Fibroblast of lung (primary cell): ENCODE measurements at regions not wholly inside any gene's neighbourhood (a gene's known extent, or its start where the extent isn't known, plus 50 kb on each side); places are given as distances from the start of the nearest gene placed in this dataset.
A peak's percentile ranks its signal among the peaks of the same experiment; 100 is the strongest.

ENCODE experiments used
- DNase-seq, 2 donors: peaks; one replicate each; pipeline versions ENCODE4 v3.0.0 to v3.0.0-alpha.2; 2010; ENCODE audit warnings: low read depth in 2 of 2
- H2AFZ ChIP-seq: 2 replicates; pipeline ENCODE4 v1.5.1; 2012; ENCODE audit warnings: low read length, control low read depth, inconsistent platforms
- H3K27ac ChIP-seq: 2 replicates; pipeline ENCODE4 v1.5.1; 2011; ENCODE audit warnings: low read length, control low read depth; ENCODE audit not compliant: insufficient read depth
- H3K27me3 ChIP-seq: 2 replicates; pipeline ENCODE4 v1.5.1; 2011; ENCODE audit warnings: mild to moderate bottlenecking, low read length; ENCODE audit not compliant: control insufficient read depth, insufficient read depth
- H3K36me3 ChIP-seq: 2 replicates; pipeline ENCODE4 v1.5.1; 2011; ENCODE audit warnings: low read length; ENCODE audit not compliant: control insufficient read depth, insufficient read depth
- H3K4me1 ChIP-seq: 2 replicates; pipeline ENCODE4 v1.5.1; 2011; ENCODE audit warnings: low read length; ENCODE audit not compliant: control insufficient read depth, insufficient read depth; ENCODE audit errors: extremely low read depth
- H3K4me2 ChIP-seq: 2 replicates; pipeline ENCODE4 v1.5.1; 2011; ENCODE audit warnings: low read length, control low read depth; ENCODE audit not compliant: insufficient read depth; ENCODE audit errors: extremely low read depth
- H3K4me3 ChIP-seq, 4 experiments: fragments of 200-600 bp in 1 of 4; sonication (generic) in 1 of 4; replicated peaks in 1 of 4; 2 replicates each; pipeline ENCODE4 v1.5.1; 2011 to 2016; ENCODE audit warnings: low read length in 4 of 4, low read depth in 3 of 4, mild to moderate bottlenecking in 3 of 4, control low read depth in 2 of 4, inconsistent platforms in 1 of 4, mixed read lengths in 1 of 4; ENCODE audit not compliant: insufficient read depth in 1 of 4; ENCODE audit errors: control extremely low read depth in 1 of 4
- H3K79me2 ChIP-seq: 2 replicates; pipeline ENCODE4 v1.5.1; 2012; ENCODE audit warnings: mild to moderate bottlenecking, low read length, inconsistent platforms; ENCODE audit not compliant: control insufficient read depth, insufficient read depth
- H3K9ac ChIP-seq: 2 replicates; pipeline ENCODE4 v1.5.1; 2011; ENCODE audit warnings: mild to moderate bottlenecking, low read length, control low read depth; ENCODE audit not compliant: insufficient read depth
- H3K9me3 ChIP-seq: 2 replicates; pipeline ENCODE4 v1.5.1; 2012; ENCODE audit warnings: low read depth, low read length; ENCODE audit not compliant: control insufficient read depth, insufficient read depth
- H4K20me1 ChIP-seq: 2 replicates; pipeline ENCODE4 v1.5.1; 2011; ENCODE audit warnings: low read length; ENCODE audit not compliant: control insufficient read depth, insufficient read depth; ENCODE audit errors: extremely low read depth
- CTCF ChIP-seq, 2 donors: IDR thresholded peaks in 1 of 2; conservative IDR thresholded peaks in 1 of 2; 1 replicate in 1 of 2; 2 replicates in 1 of 2; pipeline ENCODE4 v1.5.1; 2011 to 2012; ENCODE audit warnings: low read length in 2 of 2, control low read depth in 1 of 2, inconsistent platforms in 1 of 2, low read depth in 1 of 2, mild to moderate bottlenecking in 1 of 2
- EZH2 ChIP-seq: IDR thresholded peaks from 2 replicates; pipeline ENCODE4 v1.5.1; 2012; ENCODE audit warnings: low read length, control low read depth, mild to moderate bottlenecking; ENCODE audit errors: missing control alignments

GRCh38 chr13:89470901-89471300 is 1799.7 kb downstream of the SLITRK5 start:
- TF ChIP-seq CTCF (conservative IDR thresholded peaks at IDR 0.05 in 1 of 2, IDR thresholded peaks at IDR 0.05 in 1 of 2; ENCODE audit: low read depth in 1 of 2, low read length in 2 of 2): no peak
- no peak for TF ChIP-seq EZH2
- H3K4me2 ChIP-seq: no peak overlapping the region
- H3K79me2 ChIP-seq: no peaks in the 10 kb centered on the region
- H3K4me1 ChIP-seq: no peaks in the 10 kb centered on the region
- no peak overlapping the region for H3K9ac ChIP-seq
- no peak overlapping the region for H3K4me3 ChIP-seq
- H4K20me1 ChIP-seq: no peaks in the 10 kb centered on the region
- no peaks in the 10 kb centered on the region for H3K27me3 ChIP-seq
- H3K27ac ChIP-seq: no peak overlapping the region
- H3K9me3 ChIP-seq: no peaks in the 10 kb centered on the region
- H2AFZ ChIP-seq: no peak overlapping the region
- no peaks in the 10 kb centered on the region for H3K36me3 ChIP-seq
- DNase-seq: no peak

- no peak overlapping the region for H3K4me2 ChIP-seq
- no peaks in the 10 kb centered on the region for H3K9me3 ChIP-seq
- H3K9ac ChIP-seq: no peak overlapping the region
- H2AFZ ChIP-seq: no peak overlapping the region
- no peak overlapping the region for H3K27ac ChIP-seq
- no peaks in the 10 kb centered on the region for H3K27me3 ChIP-seq
- no peak overlapping the region for H3K4me3 ChIP-seq
- no peaks in the 10 kb centered on the region for H3K79me2 ChIP-seq
- H3K4me1 ChIP-seq: no peaks in the 10 kb centered on the region
- no peaks in the 10 kb centered on the region for H4K20me1 ChIP-seq
- no peak for DNase-seq
- TF ChIP-seq EZH2 (no peak), CTCF (conservative IDR thresholded peaks at IDR 0.05 in 1 of 2, IDR thresholded peaks at IDR 0.05 in 1 of 2; ENCODE audit: low read depth in 1 of 2, low read length in 2 of 2) (no peak)
- no peaks in the 10 kb centered on the region for H3K36me3 ChIP-seq
Observed at GRCh38 chr13:89474432-89474831, 1803.3 kb downstream of the SLITRK5 start.

GRCh38 chr13:89486065-89486464 is 1814.9 kb downstream of the SLITRK5 start:
- TF ChIP-seq CTCF (conservative IDR thresholded peaks at IDR 0.05 in 1 of 2, IDR thresholded peaks at IDR 0.05 in 1 of 2; ENCODE audit: low read depth in 1 of 2, low read length in 2 of 2) (no peak), EZH2 (no peak)
- H3K36me3 ChIP-seq: no peaks in the 10 kb centered on the region
- H3K4me2 ChIP-seq: no peak overlapping the region
- no peaks in the 10 kb centered on the region for H4K20me1 ChIP-seq
- no peaks in the 10 kb centered on the region for H3K27me3 ChIP-seq
- no peaks in the 10 kb centered on the region for H3K9me3 ChIP-seq
- no peaks in the 10 kb centered on the region for H3K4me1 ChIP-seq
- H2AFZ ChIP-seq: no peak overlapping the region
- peak in 1 of 2 donors; percentile 45 for DNase-seq
- no peak overlapping the region for H3K9ac ChIP-seq
- no peak overlapping the region for H3K4me3 ChIP-seq
- H3K79me2 ChIP-seq: no peaks in the 10 kb centered on the region
- no peak overlapping the region for H3K27ac ChIP-seq
